ENCODE measurements at regions not wholly inside any gene's neighbourhood (a gene's known extent, or its start where the extent isn't known, plus 50 kb on each side); places are given as distances from the start of the nearest gene placed in this dataset.

DNA sequence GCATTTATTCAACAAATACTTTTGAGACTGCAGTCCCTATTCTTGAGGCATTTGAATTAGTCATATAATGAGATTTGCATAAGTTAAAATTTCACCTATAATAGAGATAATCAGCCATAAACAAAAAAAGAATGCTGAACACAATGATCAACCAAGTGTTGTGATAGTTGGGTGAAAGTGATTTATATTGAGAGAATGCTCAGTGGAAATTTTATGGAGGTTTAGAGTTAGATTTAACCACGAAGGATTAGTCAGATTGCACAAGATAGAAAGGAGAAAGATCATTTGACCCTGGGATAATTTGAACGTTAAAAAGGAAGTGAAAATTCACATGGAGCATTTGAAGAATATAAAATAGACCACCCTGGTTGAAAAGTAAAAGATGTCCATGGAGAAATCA is 356.2 kb downstream of the NPR3 start:
- Histone ChIP-seq H4K20me1 (replicated peaks; ENCODE audit: insufficient read depth) (no peaks in the 10 kb centered on the region), H2AFZ (no peak overlapping the region), H3F3A (replicated peaks; ENCODE audit: low read depth) (no peaks in the 10 kb centered on the region), H3K4me3 (no peak overlapping the region), H3K4me2 (no peak overlapping the region), H3K36me3 (ENCODE audit: insufficient read depth) (no peaks in the 10 kb centered on the region), H3K27me3 (ENCODE audit: insufficient read depth) (no peaks in the 10 kb centered on the region), H3K79me2 (replicated peaks; ENCODE audit: insufficient read depth) (no peaks in the 10 kb centered on the region), H3K27ac (ENCODE audit: low read depth) (no peak overlapping the region), H3K4me1 (ENCODE audit: insufficient read depth) (no peaks in the 10 kb centered on the region), H3K9me2 (ENCODE audit: insufficient read depth) (no peaks in the 10 kb centered on the region)
- Mint-ChIP-seq H3K4me3 (no peak overlapping the region), H3K27me3 (ENCODE audit: insufficient read depth, low read depth, poor library complexity) (no peaks in the 10 kb centered on the region), H3K4me1 (no peaks in the 10 kb centered on the region), H3K36me3 (ENCODE audit: low read depth) (no peaks in the 10 kb centered on the region), H3K27ac (no peak overlapping the region), H3K9me3 (no peaks in the 10 kb centered on the region)
- TF ChIP-seq ZNF331 (CRISPR knock-in tag; IDR thresholded peaks at IDR 0.05; ENCODE audit: low read depth) (no peak), POLR2AphosphoS5 (IDR thresholded peaks at IDR 0.05; ENCODE audit: low read depth) (no peak), NANOG (IDR thresholded peaks at IDR 0.05; ENCODE audit: borderline replicate concordance) (no peak), JUNB (IDR thresholded peaks at IDR 0.05; ENCODE audit: unreplicated experiment) (no peak), CREB1 (CRISPR knock-in tag; IDR thresholded peaks at IDR 0.05; ENCODE audit: low read depth) (no peak), ZNF114 (CRISPR knock-in tag; IDR thresholded peaks at IDR 0.05) (no peak)
- TF ChIP-seq, protein P1, sequence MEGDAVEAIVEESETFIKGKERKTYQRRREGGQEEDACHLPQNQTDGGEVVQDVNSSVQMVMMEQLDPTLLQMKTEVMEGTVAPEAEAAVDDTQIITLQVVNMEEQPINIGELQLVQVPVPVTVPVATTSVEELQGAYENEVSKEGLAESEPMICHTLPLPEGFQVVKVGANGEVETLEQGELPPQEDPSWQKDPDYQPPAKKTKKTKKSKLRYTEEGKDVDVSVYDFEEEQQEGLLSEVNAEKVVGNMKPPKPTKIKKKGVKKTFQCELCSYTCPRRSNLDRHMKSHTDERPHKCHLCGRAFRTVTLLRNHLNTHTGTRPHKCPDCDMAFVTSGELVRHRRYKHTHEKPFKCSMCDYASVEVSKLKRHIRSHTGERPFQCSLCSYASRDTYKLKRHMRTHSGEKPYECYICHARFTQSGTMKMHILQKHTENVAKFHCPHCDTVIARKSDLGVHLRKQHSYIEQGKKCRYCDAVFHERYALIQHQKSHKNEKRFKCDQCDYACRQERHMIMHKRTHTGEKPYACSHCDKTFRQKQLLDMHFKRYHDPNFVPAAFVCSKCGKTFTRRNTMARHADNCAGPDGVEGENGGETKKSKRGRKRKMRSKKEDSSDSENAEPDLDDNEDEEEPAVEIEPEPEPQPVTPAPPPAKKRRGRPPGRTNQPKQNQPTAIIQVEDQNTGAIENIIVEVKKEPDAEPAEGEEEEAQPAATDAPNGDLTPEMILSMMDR (conservative IDR thresholded peaks at IDR 0.05; ENCODE audit: low read depth in 2 of 2) = no peak
- TF ChIP-seq, protein P2, sequence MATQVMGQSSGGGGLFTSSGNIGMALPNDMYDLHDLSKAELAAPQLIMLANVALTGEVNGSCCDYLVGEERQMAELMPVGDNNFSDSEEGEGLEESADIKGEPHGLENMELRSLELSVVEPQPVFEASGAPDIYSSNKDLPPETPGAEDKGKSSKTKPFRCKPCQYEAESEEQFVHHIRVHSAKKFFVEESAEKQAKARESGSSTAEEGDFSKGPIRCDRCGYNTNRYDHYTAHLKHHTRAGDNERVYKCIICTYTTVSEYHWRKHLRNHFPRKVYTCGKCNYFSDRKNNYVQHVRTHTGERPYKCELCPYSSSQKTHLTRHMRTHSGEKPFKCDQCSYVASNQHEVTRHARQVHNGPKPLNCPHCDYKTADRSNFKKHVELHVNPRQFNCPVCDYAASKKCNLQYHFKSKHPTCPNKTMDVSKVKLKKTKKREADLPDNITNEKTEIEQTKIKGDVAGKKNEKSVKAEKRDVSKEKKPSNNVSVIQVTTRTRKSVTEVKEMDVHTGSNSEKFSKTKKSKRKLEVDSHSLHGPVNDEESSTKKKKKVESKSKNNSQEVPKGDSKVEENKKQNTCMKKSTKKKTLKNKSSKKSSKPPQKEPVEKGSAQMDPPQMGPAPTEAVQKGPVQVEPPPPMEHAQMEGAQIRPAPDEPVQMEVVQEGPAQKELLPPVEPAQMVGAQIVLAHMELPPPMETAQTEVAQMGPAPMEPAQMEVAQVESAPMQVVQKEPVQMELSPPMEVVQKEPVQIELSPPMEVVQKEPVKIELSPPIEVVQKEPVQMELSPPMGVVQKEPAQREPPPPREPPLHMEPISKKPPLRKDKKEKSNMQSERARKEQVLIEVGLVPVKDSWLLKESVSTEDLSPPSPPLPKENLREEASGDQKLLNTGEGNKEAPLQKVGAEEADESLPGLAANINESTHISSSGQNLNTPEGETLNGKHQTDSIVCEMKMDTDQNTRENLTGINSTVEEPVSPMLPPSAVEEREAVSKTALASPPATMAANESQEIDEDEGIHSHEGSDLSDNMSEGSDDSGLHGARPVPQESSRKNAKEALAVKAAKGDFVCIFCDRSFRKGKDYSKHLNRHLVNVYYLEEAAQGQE (IDR thresholded peaks at IDR 0.05; ENCODE audit: unreplicated experiment) = no peak
- ATAC-seq = no peak
- no peak for DNase-seq (ENCODE audit: low spot score)

DNA sequence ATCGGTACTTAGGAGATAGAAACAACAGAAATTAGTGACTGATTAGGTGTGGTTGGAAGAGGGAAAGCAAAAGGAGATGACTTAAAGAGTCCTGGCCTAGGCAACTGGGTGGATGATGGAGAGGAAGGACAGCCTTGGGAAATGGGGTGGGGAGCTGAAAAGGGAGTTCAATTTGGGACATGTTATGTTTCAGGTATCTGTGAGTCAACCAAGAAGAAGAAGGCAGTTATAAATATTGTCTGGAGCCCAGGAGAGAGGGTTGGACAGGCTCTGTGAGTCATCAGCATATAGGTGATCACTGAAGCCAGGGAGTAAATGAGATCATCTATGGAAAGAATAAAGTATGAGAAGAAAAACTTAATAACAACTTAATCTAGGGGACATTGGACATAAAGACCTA is 357.7 kb downstream of the NPR3 start:
- no peaks in the 10 kb centered on the region for H3K27me3 Mint-ChIP-seq (ENCODE audit: insufficient read depth, low read depth, poor library complexity)
- Histone ChIP-seq H2AFZ (no peak overlapping the region), H3K36me3 (ENCODE audit: insufficient read depth) (no peaks in the 10 kb centered on the region), H4K20me1 (replicated peaks; ENCODE audit: insufficient read depth) (no peaks in the 10 kb centered on the region), H3K4me2 (no peak overlapping the region), H3K27me3 (ENCODE audit: insufficient read depth) (no peaks in the 10 kb centered on the region), H3K4me3 (no peak overlapping the region), H3K9me2 (ENCODE audit: insufficient read depth) (no peaks in the 10 kb centered on the region), H3K4me1 (ENCODE audit: insufficient read depth) (no peaks in the 10 kb centered on the region), H3F3A (replicated peaks; ENCODE audit: low read depth) (no peaks in the 10 kb centered on the region), H3K79me2 (replicated peaks; ENCODE audit: insufficient read depth) (no peaks in the 10 kb centered on the region), H3K27ac (ENCODE audit: low read depth) (no peak overlapping the region)
- H3K4me3 Mint-ChIP-seq = no peak overlapping the region
- H3K36me3 Mint-ChIP-seq (ENCODE audit: low read depth) = no peaks in the 10 kb centered on the region
- H3K4me1 Mint-ChIP-seq = no peaks in the 10 kb centered on the region
- ATAC-seq (no peak), DNase-seq (ENCODE audit: low spot score) (no peak)
- H3K27ac Mint-ChIP-seq = no peak overlapping the region
- H3K9me3 Mint-ChIP-seq = no peaks in the 10 kb centered on the region
- TF ChIP-seq NANOG (IDR thresholded peaks at IDR 0.05; ENCODE audit: borderline replicate concordance) (no peak), STAT1 (IDR thresholded peaks at IDR 0.05; ENCODE audit: unreplicated experiment) (no peak), ZNF331 (CRISPR knock-in tag; IDR thresholded peaks at IDR 0.05; ENCODE audit: low read depth) (no peak), JUNB (IDR thresholded peaks at IDR 0.05; ENCODE audit: unreplicated experiment) (no peak), CREB1 (CRISPR knock-in tag; IDR thresholded peaks at IDR 0.05; ENCODE audit: low read depth) (no peak), POLR2AphosphoS5 (IDR thresholded peaks at IDR 0.05; ENCODE audit: low read depth) (no peak)
- TF ChIP-seq, protein P2 (IDR thresholded peaks at IDR 0.05; ENCODE audit: unreplicated experiment) = no peak
- TF ChIP-seq, protein P3, sequence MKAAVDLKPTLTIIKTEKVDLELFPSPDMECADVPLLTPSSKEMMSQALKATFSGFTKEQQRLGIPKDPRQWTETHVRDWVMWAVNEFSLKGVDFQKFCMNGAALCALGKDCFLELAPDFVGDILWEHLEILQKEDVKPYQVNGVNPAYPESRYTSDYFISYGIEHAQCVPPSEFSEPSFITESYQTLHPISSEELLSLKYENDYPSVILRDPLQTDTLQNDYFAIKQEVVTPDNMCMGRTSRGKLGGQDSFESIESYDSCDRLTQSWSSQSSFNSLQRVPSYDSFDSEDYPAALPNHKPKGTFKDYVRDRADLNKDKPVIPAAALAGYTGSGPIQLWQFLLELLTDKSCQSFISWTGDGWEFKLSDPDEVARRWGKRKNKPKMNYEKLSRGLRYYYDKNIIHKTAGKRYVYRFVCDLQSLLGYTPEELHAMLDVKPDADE (IDR thresholded peaks at IDR 0.05) = no peak
- TF ChIP-seq, protein P1 (conservative IDR thresholded peaks at IDR 0.05; ENCODE audit: low read depth in 2 of 2) = no peak

Measured in GM23338 (cell line).